ENCODE measurements at regions not wholly inside any gene's neighbourhood (a gene's known extent, or its start where the extent isn't known, plus 50 kb on each side); places are given as distances from the start of the nearest gene placed in this dataset.

DNA sequence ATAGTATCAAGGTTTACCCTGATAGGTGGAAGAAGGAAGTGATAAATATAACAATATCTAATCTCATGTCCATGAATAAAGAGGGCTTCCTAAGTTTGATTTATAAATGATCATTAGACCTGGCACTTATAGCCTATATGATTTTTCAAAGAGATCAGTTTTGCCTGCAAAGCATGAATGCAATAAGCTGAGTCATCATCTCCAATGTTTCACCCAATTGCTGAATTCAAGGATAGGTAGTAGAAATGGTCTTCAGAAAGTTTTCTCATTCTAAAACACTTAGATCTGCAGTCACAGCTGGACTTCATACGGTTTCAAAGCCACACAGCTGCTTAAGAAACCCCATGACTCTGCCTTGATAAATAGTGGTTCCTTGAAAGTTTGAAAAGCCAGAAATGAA is 1722.8 kb downstream of the MAT2B start:
- no peaks in the 10 kb centered on the region for H3K36me3 ChIP-seq (ENCODE audit: insufficient read depth, low read length)
- no peaks in the 10 kb centered on the region for H3K27me3 ChIP-seq (ENCODE audit: control insufficient read depth, insufficient read depth, low read length)
- H3K4me2 ChIP-seq (ENCODE audit: low read length): no peak overlapping the region
- H3K4me3 ChIP-seq (ENCODE audit: low read length): no peak overlapping the region
- no peak overlapping the region for H3K9ac ChIP-seq (ENCODE audit: low read depth, low read length)
- peaks cover 4% of the 10 kb centered on the region for H3K9me3 ChIP-seq (replicated peaks; ENCODE audit: low read length)
- no peaks in the 10 kb centered on the region for H3K4me1 ChIP-seq (ENCODE audit: control insufficient read depth, insufficient read depth, low read length)

DNA sequence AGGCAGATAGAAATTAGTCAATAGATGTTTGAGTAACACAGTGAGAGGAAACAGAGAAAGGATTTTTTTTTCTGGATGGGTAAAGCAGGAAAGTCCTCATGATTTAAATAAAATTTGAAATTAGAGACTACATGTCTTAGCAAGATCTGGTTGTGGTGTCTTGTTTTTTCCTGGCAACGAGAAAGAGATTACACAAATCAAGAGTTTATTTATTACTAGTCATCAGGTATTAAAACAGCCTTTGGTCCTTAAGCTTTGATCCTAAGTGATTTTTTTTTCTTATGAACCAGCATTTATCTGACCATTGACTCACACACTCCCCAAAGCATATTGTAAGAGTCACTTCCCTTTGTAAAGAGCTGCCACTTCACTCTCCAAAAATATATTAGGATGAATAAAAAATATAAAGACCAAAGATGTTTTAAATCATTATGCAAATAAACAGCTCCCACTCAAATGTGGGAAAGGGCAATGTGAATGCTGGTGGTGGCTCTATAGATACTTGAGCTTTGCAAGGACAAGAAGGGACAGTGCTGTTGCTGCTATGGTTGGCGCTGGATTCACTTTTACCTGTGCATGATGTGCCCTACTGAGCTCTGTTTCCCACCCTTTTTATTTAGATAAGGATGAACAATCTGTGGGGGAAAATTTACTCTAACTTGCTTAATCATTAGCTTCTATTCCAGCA is 1726.5 kb downstream of the MAT2B start:
- peaks cover 4% of the 10 kb centered on the region for H3K9me3 ChIP-seq (replicated peaks; ENCODE audit: low read length)
- H3K27me3 ChIP-seq (ENCODE audit: control insufficient read depth, insufficient read depth, low read length): no peaks in the 10 kb centered on the region

DNA sequence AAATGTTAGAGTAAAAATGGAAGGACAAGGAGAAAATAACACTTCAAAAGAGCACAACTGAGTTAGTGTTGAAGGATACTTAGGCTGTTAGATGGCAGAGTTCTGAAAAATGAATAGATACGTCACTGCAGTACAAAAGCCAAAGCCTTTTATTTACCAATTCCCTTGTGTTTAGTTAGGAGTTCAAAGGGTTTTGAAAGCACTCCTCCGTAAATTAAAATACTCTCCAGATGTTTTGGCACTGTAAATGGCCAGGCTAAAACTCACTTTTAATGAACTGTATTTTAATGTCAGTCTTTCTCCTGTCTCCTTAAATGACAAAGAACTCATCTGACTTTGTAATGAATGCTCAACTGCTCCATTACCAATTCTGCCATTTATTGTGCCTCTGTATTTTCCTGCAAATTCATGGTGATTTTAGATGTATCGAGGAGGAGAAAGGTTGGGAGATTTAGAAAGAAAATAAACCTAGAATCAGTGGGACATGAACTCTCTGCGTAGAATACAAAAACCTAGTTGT is 1727.2 kb downstream of the MAT2B start:
- Histone ChIP-seq H3K36me3 (ENCODE audit: insufficient read depth, low read length) (no peaks in the 10 kb centered on the region), H3K9ac (ENCODE audit: low read depth, low read length) (no peak overlapping the region), H3K4me1 (ENCODE audit: control insufficient read depth, insufficient read depth, low read length) (no peaks in the 10 kb centered on the region), H3K9me3 (replicated peaks; ENCODE audit: low read length) (peaks cover 4% of the 10 kb centered on the region), H3K4me2 (ENCODE audit: low read length) (no peak overlapping the region), H3K27me3 (ENCODE audit: control insufficient read depth, insufficient read depth, low read length) (no peaks in the 10 kb centered on the region), H3K4me3 (ENCODE audit: low read length) (no peak overlapping the region)

More for the DNA sequence above, 1726.5 kb downstream of the MAT2B start:
- Histone ChIP-seq H3K4me2 (ENCODE audit: low read length) (no peak overlapping the region), H3K4me3 (ENCODE audit: low read length) (no peak overlapping the region), H3K9ac (ENCODE audit: low read depth, low read length) (no peak overlapping the region), H3K36me3 (ENCODE audit: insufficient read depth, low read length) (no peaks in the 10 kb centered on the region), H3K4me1 (ENCODE audit: control insufficient read depth, insufficient read depth, low read length) (no peaks in the 10 kb centered on the region)

DNA sequence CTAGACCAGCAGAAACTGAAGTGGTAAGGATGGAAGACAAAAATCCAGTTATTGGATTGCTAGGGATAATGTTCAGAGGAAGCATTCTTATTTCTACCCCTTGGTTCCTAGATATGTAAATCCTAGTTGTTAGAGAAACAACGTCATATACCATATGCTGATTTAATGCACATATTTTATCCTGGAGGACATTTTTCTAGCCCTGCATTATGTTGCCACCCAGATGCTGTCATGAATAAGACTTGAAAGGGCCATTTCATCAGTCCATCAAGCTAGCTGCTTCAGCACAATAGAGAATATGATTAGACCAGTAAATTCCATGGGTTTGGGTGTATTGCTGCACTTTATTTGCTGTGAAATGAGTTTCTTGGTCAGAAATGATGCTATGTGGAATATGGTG is 1736.4 kb downstream of the MAT2B start:
- H3K27me3 ChIP-seq (ENCODE audit: control insufficient read depth, insufficient read depth, low read length): no peaks in the 10 kb centered on the region
- H3K4me2 ChIP-seq (ENCODE audit: low read length): no peak overlapping the region
- peaks cover 8% of the 10 kb centered on the region for H3K9me3 ChIP-seq (replicated peaks; ENCODE audit: low read length)
- no peaks in the 10 kb centered on the region for H3K4me1 ChIP-seq (ENCODE audit: control insufficient read depth, insufficient read depth, low read length)
- H3K9ac ChIP-seq (ENCODE audit: low read depth, low read length): no peak overlapping the region
- no peaks in the 10 kb centered on the region for H3K36me3 ChIP-seq (ENCODE audit: insufficient read depth, low read length)
- no peak overlapping the region for H3K4me3 ChIP-seq (ENCODE audit: low read length)

DNA sequence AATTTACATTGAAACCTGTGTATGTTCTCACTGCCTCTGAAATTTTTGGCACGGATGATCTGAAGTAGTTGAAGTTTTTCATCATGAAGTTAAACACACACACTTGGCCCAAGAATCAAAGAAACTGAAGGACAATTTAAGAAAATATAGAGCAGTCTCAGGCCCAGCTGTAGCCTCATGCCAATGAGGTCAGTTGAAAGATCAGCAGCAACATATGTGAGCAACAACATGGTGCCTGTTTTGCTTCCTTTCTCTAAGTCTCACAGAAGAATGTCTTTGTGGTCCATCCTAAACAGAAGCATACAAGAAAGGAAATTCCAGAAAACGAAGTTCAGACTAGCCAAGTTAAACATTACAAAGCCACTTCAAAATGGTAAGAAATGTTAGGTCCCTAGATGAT is 1737.2 kb downstream of the MAT2B start:
- no peaks in the 10 kb centered on the region for H3K27me3 ChIP-seq (ENCODE audit: control insufficient read depth, insufficient read depth, low read length)

DNA sequence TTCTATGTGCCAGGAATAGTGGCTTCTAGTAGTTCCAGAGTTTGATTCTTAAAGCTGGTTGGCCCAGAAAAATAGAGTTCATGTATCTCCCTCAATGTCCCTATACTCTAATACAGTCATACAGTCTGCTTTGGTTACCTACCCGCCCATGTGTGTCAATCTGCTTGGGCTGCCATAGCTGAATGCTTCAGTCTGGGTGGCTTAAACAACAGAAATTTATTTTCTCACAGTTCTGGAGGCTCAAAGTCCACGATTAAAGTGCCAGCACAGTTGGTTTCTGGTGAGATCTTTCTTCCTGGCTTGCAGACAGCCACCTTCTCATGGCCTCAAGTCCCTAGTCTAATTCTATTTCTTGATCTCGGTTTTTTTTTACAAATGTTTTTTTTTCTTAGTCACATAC is 1739.0 kb downstream of the MAT2B start:
- H3K27me3 ChIP-seq (ENCODE audit: control insufficient read depth, insufficient read depth, low read length): no peaks in the 10 kb centered on the region
- no peaks in the 10 kb centered on the region for H3K4me1 ChIP-seq (ENCODE audit: control insufficient read depth, insufficient read depth, low read length)
- H3K36me3 ChIP-seq (ENCODE audit: insufficient read depth, low read length): no peaks in the 10 kb centered on the region
- no peak overlapping the region for H3K4me3 ChIP-seq (ENCODE audit: low read length)
- peaks cover 8% of the 10 kb centered on the region for H3K9me3 ChIP-seq (replicated peaks; ENCODE audit: low read length)
- H3K9ac ChIP-seq (ENCODE audit: low read depth, low read length): no peak overlapping the region
- H3K4me2 ChIP-seq (ENCODE audit: low read length): no peak overlapping the region

More for the DNA sequence above, 1737.2 kb downstream of the MAT2B start:
- Histone ChIP-seq H3K4me3 (ENCODE audit: low read length) (no peak overlapping the region), H3K4me1 (ENCODE audit: control insufficient read depth, insufficient read depth, low read length) (no peaks in the 10 kb centered on the region), H3K36me3 (ENCODE audit: insufficient read depth, low read length) (no peaks in the 10 kb centered on the region), H3K9me3 (replicated peaks; ENCODE audit: low read length) (peaks cover 8% of the 10 kb centered on the region), H3K9ac (ENCODE audit: low read depth, low read length) (no peak overlapping the region), H3K4me2 (ENCODE audit: low read length) (no peak overlapping the region)

DNA sequence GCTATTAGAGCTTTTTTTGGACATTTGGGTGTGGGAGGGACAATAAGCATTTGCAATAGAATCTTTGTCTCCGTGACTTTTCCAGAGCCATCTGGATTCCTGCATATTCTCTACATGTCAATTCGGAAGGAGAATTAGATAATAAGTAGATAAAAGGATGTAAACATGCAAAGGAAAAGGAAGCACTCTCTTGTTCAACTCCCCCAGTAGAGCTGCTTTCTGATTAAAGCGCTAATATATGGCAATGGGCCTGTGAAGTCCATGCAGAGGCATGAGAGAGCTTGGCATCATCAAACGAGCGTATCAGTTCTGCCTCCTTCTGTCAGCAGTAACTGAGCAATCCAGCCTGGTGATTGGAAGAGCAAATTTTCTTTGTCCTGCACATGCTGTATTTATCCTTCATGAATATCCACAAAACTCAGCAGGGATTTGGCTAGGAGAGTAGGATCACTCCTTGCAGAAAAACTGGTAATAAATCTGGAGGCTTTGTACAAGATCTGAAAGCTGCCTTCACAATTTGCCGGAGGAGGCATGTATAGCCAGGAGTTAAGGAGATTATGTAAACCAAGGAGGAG is 1752.9 kb downstream of the MAT2B start:
- no peak overlapping the region for H3K9ac ChIP-seq (ENCODE audit: low read depth, low read length)
- no peak overlapping the region for H3K4me2 ChIP-seq (ENCODE audit: low read length)
- no peaks in the 10 kb centered on the region for H3K36me3 ChIP-seq (ENCODE audit: insufficient read depth, low read length)
- no peaks in the 10 kb centered on the region for H3K27me3 ChIP-seq (ENCODE audit: control insufficient read depth, insufficient read depth, low read length)
- H3K9me3 ChIP-seq (replicated peaks; ENCODE audit: low read length): no peaks in the 10 kb centered on the region
- no peaks in the 10 kb centered on the region for H3K4me1 ChIP-seq (ENCODE audit: control insufficient read depth, insufficient read depth, low read length)
- no peak overlapping the region for H3K4me3 ChIP-seq (ENCODE audit: low read length)

DNA sequence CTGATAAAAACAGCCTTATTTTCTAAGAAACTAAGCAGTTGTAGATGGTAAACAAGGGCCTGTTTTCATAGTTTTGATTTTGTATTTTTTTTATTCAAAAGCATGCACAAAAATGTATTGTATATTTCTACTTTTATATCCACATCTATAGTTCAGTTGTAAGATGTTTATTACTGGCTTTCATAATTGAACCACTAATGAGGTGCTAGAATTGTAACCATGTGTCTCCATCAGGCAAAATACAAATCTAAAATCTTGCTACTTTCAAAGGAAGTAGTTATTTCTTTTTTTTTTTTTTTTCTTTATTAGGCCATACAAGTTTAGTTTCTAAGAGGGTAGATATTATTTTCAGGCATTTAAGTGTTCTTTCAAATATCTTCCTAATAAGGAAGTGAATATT is 1755.0 kb downstream of the MAT2B start:
- Histone ChIP-seq H3K9ac (ENCODE audit: low read depth, low read length) (no peak overlapping the region), H3K4me1 (ENCODE audit: control insufficient read depth, insufficient read depth, low read length) (no peaks in the 10 kb centered on the region), H3K4me2 (ENCODE audit: low read length) (no peak overlapping the region), H3K36me3 (ENCODE audit: insufficient read depth, low read length) (no peaks in the 10 kb centered on the region), H3K27me3 (ENCODE audit: control insufficient read depth, insufficient read depth, low read length) (no peaks in the 10 kb centered on the region), H3K4me3 (ENCODE audit: low read length) (no peak overlapping the region), H3K9me3 (replicated peaks; ENCODE audit: low read length) (no peaks in the 10 kb centered on the region)

DNA sequence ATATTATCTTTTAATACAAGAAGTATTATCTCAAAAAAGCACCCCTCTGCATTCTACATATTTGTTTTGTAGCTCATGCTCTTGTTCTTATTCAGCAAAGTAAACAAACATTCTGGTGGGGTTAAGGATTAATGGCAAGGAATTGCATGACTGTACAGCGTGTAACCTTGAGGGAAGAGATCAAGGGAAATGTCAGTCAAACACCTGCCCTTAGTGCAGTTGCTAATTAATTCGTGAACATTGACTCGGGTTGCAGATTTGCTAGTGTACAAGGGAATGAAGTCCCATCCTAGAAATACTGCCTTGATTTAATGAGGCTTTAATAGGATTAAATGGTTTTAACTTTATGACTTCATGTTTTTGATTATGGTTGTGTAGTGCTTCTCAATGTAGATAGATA is 1758.1 kb downstream of the MAT2B start:
- Histone ChIP-seq H3K36me3 (ENCODE audit: insufficient read depth, low read length) (no peaks in the 10 kb centered on the region), H3K4me3 (ENCODE audit: low read length) (no peak overlapping the region), H3K4me2 (ENCODE audit: low read length) (no peak overlapping the region), H3K9me3 (replicated peaks; ENCODE audit: low read length) (no peaks in the 10 kb centered on the region), H3K9ac (ENCODE audit: low read depth, low read length) (no peak overlapping the region), H3K27me3 (ENCODE audit: control insufficient read depth, insufficient read depth, low read length) (no peaks in the 10 kb centered on the region), H3K4me1 (ENCODE audit: control insufficient read depth, insufficient read depth, low read length) (no peaks in the 10 kb centered on the region)

DNA sequence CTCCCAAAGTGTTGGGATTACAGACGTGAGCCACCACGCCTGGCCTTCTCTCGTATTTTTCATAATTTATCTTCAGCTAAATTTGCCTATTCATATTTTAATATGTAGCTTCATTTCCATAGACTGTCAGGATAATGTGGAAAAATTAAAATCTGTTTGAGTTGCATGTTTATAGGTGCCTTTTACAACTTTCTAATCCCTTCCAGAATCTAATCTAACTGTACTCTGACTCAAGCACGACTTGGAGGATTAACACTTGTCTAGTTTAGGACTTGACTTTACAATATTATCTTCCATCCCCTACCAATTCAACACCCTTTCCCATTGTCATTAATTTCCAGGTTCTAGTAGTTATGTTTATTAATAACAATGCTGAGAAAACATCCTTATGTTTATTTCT is 1761.5 kb downstream of the MAT2B start:
- Histone ChIP-seq H3K4me1 (ENCODE audit: control insufficient read depth, insufficient read depth, low read length) (no peaks in the 10 kb centered on the region), H3K36me3 (ENCODE audit: insufficient read depth, low read length) (no peaks in the 10 kb centered on the region), H3K4me2 (ENCODE audit: low read length) (no peak overlapping the region), H3K9ac (ENCODE audit: low read depth, low read length) (no peak overlapping the region), H3K27me3 (ENCODE audit: control insufficient read depth, insufficient read depth, low read length) (no peaks in the 10 kb centered on the region), H3K4me3 (ENCODE audit: low read length) (no peak overlapping the region), H3K9me3 (replicated peaks; ENCODE audit: low read length) (no peaks in the 10 kb centered on the region)

DNA sequence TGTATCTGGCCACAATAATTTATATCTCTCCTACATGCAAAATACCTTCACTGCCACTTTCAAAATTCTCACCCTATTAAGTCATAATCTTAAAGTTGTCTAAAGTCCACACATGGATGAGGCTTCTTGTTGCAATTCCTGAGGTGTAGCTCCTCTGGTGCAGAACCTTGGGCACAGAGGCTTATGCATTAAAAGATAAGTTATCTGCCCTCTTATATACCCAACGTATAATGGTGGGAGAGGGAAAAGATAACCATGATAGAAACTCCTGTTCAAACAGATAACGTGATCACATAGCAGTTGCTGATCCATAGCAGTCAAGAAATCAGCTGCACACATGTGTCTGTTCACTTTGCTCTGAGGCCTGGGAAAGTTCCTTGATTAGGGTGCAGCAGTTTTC is 1767.0 kb downstream of the MAT2B start:
- H3K36me3 ChIP-seq (ENCODE audit: insufficient read depth, low read length): no peaks in the 10 kb centered on the region
- H3K4me3 ChIP-seq (ENCODE audit: low read length): no peak overlapping the region
- no peak overlapping the region for H3K9ac ChIP-seq (ENCODE audit: low read depth, low read length)
- H3K4me2 ChIP-seq (ENCODE audit: low read length): no peak overlapping the region
- H3K4me1 ChIP-seq (ENCODE audit: control insufficient read depth, insufficient read depth, low read length): no peaks in the 10 kb centered on the region
- H3K9me3 ChIP-seq (replicated peaks; ENCODE audit: low read length): no peaks in the 10 kb centered on the region
- no peaks in the 10 kb centered on the region for H3K27me3 ChIP-seq (ENCODE audit: control insufficient read depth, insufficient read depth, low read length)

DNA sequence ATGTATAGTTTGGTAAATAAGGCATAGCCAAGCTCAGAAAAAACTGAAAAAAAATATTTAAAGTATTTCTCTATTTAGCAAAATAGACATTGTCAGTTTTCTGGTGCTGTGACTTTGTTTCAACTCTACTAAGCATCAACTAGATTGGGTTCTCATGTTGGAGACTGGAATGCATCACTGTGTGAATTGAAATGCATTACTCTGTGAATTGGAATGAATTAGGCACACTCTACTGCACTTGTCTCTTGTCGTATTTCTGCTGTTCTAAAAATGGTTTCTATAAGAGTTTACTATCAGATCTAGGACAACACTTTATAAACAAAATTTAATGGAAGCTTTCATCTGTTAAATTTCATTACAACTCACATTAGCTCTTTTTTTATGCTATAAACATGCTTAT is 1772.2 kb downstream of the MAT2B start:
- Histone ChIP-seq H3K27me3 (ENCODE audit: control insufficient read depth, insufficient read depth, low read length) (no peaks in the 10 kb centered on the region), H3K4me1 (ENCODE audit: control insufficient read depth, insufficient read depth, low read length) (no peaks in the 10 kb centered on the region), H3K4me3 (ENCODE audit: low read length) (no peak overlapping the region), H3K4me2 (ENCODE audit: low read length) (no peak overlapping the region), H3K9me3 (replicated peaks; ENCODE audit: low read length) (no peaks in the 10 kb centered on the region), H3K9ac (ENCODE audit: low read depth, low read length) (no peak overlapping the region), H3K36me3 (ENCODE audit: insufficient read depth, low read length) (no peaks in the 10 kb centered on the region)
